VCaP (cell line): ENCODE measurements at regions not wholly inside any gene's neighbourhood (a gene's known extent, or its start where the extent isn't known, plus 50 kb on each side); places are given as distances from the start of the nearest gene placed in this dataset.

Experiments
- H3K27ac ChIP-seq: fragments of 450-650 bp; 2 replicates; pipeline ENCODE4 v1.5.1; 2017
- TF ChIP-seq, protein P1 (sequence below): fragments of 450-650 bp; conservative IDR thresholded peaks from 2 replicates; pipeline ENCODE4 v1.5.1; 2017; ENCODE audit warnings: mild to moderate bottlenecking, moderate library complexity

DNA sequence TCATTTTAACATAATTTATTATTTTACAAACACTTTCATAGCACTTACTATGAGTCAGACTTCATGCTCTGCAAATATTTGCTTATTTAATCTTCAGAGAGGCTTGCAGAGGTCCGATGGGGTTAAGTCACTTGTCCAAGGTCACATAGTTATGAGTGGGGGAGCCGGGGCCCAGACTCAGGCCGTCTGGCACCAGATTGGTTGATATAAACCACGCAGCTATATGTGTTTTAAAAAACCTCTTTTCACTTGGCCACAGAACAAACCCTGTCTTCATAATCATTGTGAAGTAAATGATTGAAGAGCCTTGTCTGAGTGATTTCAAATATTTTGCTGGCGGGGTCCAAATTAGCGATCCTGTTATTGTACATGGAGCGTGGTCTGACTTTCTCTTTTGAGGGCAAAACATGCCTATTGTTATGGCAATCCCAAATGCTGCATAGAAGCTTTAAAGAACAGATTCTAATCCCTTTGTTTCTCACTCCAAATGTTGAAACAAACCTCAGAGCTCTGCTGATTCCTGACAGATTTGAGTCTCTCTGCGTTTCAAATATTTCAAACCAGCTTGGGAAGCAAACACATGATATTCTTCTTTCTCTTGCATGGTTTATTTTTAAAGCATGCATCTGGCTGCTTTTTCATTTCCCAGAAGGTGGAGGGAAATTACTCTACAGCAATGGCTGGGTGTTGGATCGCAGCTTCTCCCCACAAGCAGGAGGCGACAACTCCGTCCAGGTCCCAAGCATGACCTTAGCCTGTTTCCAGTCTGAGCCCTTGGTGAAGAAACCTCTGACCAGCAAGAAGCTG is 142.4 kb downstream of the DDX1 start:
- H3K27ac ChIP-seq, result no peak overlapping the region
- TF ChIP-seq, protein P1, sequence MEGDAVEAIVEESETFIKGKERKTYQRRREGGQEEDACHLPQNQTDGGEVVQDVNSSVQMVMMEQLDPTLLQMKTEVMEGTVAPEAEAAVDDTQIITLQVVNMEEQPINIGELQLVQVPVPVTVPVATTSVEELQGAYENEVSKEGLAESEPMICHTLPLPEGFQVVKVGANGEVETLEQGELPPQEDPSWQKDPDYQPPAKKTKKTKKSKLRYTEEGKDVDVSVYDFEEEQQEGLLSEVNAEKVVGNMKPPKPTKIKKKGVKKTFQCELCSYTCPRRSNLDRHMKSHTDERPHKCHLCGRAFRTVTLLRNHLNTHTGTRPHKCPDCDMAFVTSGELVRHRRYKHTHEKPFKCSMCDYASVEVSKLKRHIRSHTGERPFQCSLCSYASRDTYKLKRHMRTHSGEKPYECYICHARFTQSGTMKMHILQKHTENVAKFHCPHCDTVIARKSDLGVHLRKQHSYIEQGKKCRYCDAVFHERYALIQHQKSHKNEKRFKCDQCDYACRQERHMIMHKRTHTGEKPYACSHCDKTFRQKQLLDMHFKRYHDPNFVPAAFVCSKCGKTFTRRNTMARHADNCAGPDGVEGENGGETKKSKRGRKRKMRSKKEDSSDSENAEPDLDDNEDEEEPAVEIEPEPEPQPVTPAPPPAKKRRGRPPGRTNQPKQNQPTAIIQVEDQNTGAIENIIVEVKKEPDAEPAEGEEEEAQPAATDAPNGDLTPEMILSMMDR, result no peak

DNA sequence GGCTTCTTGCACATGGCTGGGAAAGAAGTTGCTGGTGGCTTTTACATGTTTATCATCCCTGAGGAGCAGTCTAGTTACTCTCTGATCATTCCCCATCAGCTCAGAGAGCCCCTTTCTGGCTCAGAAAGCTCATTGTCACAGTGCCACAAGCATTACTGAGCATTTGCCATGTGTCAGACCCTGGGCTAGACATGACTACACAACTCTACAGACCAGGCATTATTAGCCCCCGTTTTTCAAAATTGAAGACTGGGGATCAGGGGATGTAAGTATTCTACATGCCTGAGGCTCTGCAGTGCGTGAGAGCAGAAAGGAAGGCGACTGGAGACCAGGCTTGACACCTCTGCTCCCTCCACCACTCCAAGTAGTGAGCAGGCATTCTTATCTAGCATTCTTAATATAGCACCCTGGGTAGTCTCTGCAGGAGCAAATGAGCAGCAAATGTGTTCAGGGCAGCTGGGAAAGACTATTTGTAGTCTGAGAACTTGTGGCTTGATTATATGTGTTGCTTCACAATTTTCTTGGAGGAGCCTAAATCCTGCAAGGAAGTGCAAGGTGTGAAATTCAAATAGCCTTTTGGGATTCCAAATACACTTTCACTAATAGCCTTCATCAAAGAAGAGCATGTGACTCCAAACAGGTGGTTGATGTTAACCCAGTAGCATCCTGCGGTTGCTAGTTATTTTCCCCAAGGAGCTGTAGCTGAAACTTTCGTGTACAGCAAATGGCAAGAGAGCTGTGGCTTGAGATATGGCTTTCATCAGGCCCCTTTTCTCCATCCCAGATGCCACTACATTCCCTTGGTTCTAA is 143.2 kb downstream of the DDX1 start:
- no peak overlapping the region for H3K27ac ChIP-seq
- TF ChIP-seq, protein P1, result no peak

DNA sequence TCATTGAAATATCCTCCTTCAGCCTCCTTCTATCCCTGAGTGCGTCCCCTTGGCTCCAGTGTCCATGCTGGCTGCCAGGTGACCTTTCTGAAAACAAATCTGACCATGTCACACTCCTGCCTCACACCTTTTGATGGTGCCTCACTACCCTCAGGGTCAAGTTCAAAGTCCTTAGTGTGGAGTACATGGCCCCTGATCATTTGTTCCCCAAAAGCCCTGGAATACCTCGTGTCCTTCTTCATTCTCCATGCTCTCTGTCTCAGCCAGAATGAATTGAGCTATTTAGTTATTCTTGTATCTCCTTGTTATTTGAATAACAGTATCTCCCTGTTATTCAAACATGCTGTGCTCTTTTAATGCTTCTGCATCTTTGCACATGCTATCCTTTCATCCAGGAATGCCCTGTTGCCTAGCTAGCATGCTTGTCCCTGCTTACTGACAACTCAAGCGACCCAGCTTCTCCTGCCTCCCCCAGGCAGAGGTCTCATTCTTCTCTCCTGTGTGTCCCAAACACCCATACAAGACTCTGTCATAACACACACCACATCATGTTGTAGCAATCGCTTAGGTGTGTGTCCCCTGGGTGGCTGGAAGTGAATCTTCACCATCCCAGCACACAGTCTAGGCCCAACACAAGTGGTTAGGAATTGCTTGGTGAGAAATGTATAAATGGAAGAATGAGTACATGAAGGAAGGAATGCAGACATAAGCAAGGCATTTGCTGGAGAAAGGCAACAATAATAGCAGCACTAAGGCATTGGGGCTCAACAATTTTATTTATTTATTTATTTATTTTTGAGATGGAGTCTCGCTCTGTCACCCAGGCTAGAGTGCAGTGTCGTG is 144.0 kb downstream of the DDX1 start:
- H3K27ac ChIP-seq, result no peak overlapping the region
- TF ChIP-seq, protein P1, result no peak

DNA sequence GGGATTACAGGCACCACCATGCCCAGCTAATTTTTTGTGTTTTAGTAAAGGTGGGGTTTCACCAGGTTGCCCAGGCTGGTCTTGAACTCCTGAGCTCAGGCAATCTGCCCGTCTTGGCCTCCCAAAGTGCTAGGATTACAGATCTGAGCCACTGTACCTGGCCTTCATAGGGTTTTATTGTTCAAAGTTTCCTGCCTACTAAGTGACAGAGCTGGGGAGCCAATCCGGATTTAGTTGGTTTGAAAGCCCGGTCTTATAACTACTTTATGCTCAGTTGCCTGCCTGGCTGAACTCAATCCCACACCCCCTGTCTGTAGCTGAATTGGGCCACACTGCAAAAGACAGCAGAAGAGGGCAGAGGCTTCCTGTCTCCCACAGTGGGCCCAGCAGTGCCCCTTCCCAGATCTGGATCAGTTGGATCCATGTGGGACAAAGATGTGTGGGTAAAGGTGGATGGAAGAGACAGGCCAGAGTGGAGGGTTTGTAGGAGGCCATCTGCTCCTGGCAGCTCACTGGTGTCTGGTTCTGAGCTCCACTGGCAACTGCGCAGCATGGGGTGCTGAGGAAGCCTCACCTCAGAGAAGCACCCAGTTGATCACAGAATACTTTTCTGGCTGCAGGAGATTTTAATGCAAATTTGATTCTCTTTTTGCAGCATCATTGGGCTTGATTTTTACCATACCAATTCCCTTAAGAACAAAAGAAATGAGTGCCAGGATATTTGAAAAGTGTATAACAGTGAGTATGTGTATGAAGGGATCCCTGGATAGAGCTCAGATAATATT is 144.9 kb downstream of the DDX1 start:
- no peak overlapping the region for H3K27ac ChIP-seq
- TF ChIP-seq, protein P1, result no peak

- TF ChIP-seq, protein P1, result no peak
- H3K27ac ChIP-seq, result no peak overlapping the region
Observed at GRCh38 chr2:15737314-15738224, 145.9 kb downstream of the DDX1 start.

DNA sequence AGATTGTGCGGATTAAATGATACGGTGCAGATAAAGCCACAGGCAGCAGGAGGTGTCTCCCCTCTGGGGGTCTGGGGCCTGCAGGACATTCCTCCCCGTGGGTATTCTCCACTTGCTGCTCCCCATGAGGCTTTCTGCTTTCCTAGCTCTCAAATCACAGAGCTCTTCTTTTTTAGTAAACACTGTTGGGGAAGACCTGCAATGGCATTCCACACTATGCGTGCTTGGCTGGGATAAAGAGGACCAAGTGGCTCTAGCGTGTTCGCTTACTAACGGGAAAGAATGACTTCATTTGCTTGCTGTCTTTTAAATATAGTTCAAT is 146.5 kb downstream of the DDX1 start:
- TF ChIP-seq, protein P1, result no peak

More for the DNA sequence above, 146.5 kb downstream of the DDX1 start:
- H3K27ac ChIP-seq, result no peak overlapping the region
